ENCODE measurements at regions not wholly inside any gene's neighbourhood (a gene's known extent, or its start where the extent isn't known, plus 50 kb on each side); places are given as distances from the start of the nearest gene placed in this dataset.

GRCh38 chr13:67343777-67344176 is 113.6 kb upstream of the PCDH9 start:
- no peak for TF ChIP-seq EZH2 (IDR thresholded peaks at IDR 0.05; ENCODE audit: insufficient read depth, low read length)
- no peak for TF ChIP-seq CTCF (IDR thresholded peaks at IDR 0.05; ENCODE audit: insufficient read depth, low read depth, low read length)
